OCI-LY1 (cell line): ENCODE measurements at regions not wholly inside any gene's neighbourhood (a gene's known extent, or its start where the extent isn't known, plus 50 kb on each side); places are given as distances from the start of the nearest gene placed in this dataset.

Experiments
- H2AFZ ChIP-seq: fragments of 200-600 bp; sonication (generic), shearing (Covaris generic); 2 replicates; pipeline ENCODE4 v1.6.0; 2014; ENCODE audit warnings: antibody characterized with exemption, mild to moderate bottlenecking, low read length
- H3F3A ChIP-seq: fragments of 200-600 bp; sonication (generic), shearing (Covaris generic); 2 replicates; pipeline ENCODE4 v1.6.0; 2014; ENCODE audit warnings: mild to moderate bottlenecking, antibody characterized with exemption, low read length, moderate library complexity; ENCODE audit not compliant: insufficient read depth
- H3K27ac ChIP-seq: fragments of 200-600 bp; sonication (generic); 2 replicates; pipeline ENCODE4 v1.5.1; 2014; ENCODE audit warnings: low read length, mixed run types, mild to moderate bottlenecking, low read depth; ENCODE audit not compliant: poor library complexity, severe bottlenecking
- H3K27me3 ChIP-seq: fragments of 200-600 bp; sonication (generic); 2 replicates; pipeline ENCODE4 v1.6.0; 2014; ENCODE audit warnings: antibody characterized with exemption, mild to moderate bottlenecking, low read length, moderate library complexity; ENCODE audit not compliant: insufficient read depth
- H3K36me3 ChIP-seq: fragments of 200-600 bp; sonication (generic); 2 replicates; pipeline ENCODE4 v1.6.1; 2014; ENCODE audit warnings: mild to moderate bottlenecking, antibody characterized with exemption, low read length, moderate library complexity, mixed read lengths; ENCODE audit not compliant: insufficient read depth
- H3K4me1 ChIP-seq: fragments of 200-600 bp; sonication (generic); 2 replicates; pipeline ENCODE4 v1.5.1; 2014; ENCODE audit warnings: mild to moderate bottlenecking, low read length, moderate library complexity; ENCODE audit not compliant: insufficient read depth, severe bottlenecking
- H3K4me2 ChIP-seq: fragments of 200-600 bp; sonication (generic), shearing (Covaris generic); 2 replicates; pipeline ENCODE4 v1.6.1; 2014; ENCODE audit warnings: low read length
- H3K4me3 ChIP-seq: fragments of 200-600 bp; sonication (generic); 2 replicates; pipeline ENCODE4 v1.5.1; 2014; ENCODE audit warnings: low read length, low read depth, mild to moderate bottlenecking, mixed read lengths; ENCODE audit not compliant: poor library complexity, severe bottlenecking
- H3K79me2 ChIP-seq: fragments of 200-600 bp; shearing (Covaris generic); 2 replicates; pipeline ENCODE4 v1.6.1; 2016; ENCODE audit warnings: mixed run types, low read length, mixed read lengths; ENCODE audit not compliant: insufficient read depth
- H3K9ac ChIP-seq: fragments of 200-600 bp; sonication (generic), shearing (Covaris generic); 2 replicates; pipeline ENCODE4 v1.6.1; 2014; ENCODE audit warnings: mild to moderate bottlenecking, low read length, mixed read lengths
- H3K9me2 ChIP-seq: fragments of 200-600 bp; sonication (generic), shearing (Covaris generic); 2 replicates; pipeline ENCODE4 v1.6.1; 2014; ENCODE audit warnings: low read depth, mild to moderate bottlenecking, low read length, mixed read lengths
- H3K9me3 ChIP-seq: fragments of 200-600 bp; shearing (Covaris generic); 2 replicates; pipeline ENCODE4 v1.6.1; 2014; ENCODE audit warnings: low read length, mixed read lengths
- H4K20me1 ChIP-seq: fragments of 200-600 bp; sonication (generic), shearing (Covaris generic); 2 replicates; pipeline ENCODE4 v1.6.0; 2016; ENCODE audit warnings: mild to moderate bottlenecking, low read length; ENCODE audit not compliant: insufficient read depth
- EZH2 ChIP-seq: fragments of 200-600 bp; sonication (generic), shearing (Covaris generic); IDR thresholded peaks from 2 replicates; pipeline ENCODE4 v1.8.0; 2017; ENCODE audit warnings: borderline replicate concordance, mixed run types, mild to moderate bottlenecking, antibody characterized with exemption, low read length, moderate library complexity, mixed read lengths
- TF ChIP-seq, protein P1 (sequence below): fragments of 200-600 bp; sonication (generic), shearing (Covaris generic); IDR thresholded peaks from 2 replicates; pipeline ENCODE4 v1.5.1; 2017; ENCODE audit warnings: mild to moderate bottlenecking, antibody characterized with exemption, low read length, moderate library complexity, mixed read lengths

DNA sequence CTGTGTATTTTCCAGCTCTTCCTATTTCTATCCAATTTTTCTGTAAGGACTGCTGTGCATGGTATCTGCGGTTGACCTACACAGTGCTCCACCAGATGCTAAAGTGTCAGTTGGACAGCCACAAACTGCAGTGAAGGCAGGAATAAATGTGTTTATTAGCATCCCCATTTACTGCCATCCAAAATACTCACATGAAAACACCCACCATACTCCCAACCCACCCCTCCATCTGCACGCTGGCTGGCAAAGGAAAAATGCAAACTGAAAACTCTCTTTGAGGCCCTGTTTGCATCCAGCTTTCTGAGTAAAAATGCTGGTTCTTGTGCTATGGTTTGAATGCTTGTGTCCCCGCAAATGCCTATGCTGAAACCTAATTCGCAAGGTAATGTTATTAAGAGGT lies 515.5 kb downstream of the ZNF385D start:
- H3K9me3 ChIP-seq, result no peaks in the 10 kb centered on the region
- no peak overlapping the region for H3K4me2 ChIP-seq
- no peak overlapping the region for H3K9ac ChIP-seq
- H3K27ac ChIP-seq, result no peak overlapping the region
- H3K9me2 ChIP-seq, result no peaks in the 10 kb centered on the region
- no peaks in the 10 kb centered on the region for H3K4me1 ChIP-seq
- no peaks in the 10 kb centered on the region for H3K79me2 ChIP-seq
- no peaks in the 10 kb centered on the region for H3F3A ChIP-seq
- H4K20me1 ChIP-seq, result no peaks in the 10 kb centered on the region
- no peaks in the 10 kb centered on the region for H3K27me3 ChIP-seq
- H3K4me3 ChIP-seq, result no peak overlapping the region
- TF ChIP-seq EZH2, result no peak
- TF ChIP-seq, protein P1, sequence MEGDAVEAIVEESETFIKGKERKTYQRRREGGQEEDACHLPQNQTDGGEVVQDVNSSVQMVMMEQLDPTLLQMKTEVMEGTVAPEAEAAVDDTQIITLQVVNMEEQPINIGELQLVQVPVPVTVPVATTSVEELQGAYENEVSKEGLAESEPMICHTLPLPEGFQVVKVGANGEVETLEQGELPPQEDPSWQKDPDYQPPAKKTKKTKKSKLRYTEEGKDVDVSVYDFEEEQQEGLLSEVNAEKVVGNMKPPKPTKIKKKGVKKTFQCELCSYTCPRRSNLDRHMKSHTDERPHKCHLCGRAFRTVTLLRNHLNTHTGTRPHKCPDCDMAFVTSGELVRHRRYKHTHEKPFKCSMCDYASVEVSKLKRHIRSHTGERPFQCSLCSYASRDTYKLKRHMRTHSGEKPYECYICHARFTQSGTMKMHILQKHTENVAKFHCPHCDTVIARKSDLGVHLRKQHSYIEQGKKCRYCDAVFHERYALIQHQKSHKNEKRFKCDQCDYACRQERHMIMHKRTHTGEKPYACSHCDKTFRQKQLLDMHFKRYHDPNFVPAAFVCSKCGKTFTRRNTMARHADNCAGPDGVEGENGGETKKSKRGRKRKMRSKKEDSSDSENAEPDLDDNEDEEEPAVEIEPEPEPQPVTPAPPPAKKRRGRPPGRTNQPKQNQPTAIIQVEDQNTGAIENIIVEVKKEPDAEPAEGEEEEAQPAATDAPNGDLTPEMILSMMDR, result no peak
- H3K36me3 ChIP-seq, result no peaks in the 10 kb centered on the region
- H2AFZ ChIP-seq, result no peak overlapping the region

GRCh38 chr3:21234933-21235332 lies 516.1 kb downstream of the ZNF385D start:
- Histone ChIP-seq H3K79me2 (no peaks in the 10 kb centered on the region), H4K20me1 (no peaks in the 10 kb centered on the region), H3K4me2 (no peak overlapping the region), H3K4me1 (no peaks in the 10 kb centered on the region), H3K36me3 (no peaks in the 10 kb centered on the region), H3K9me3 (no peaks in the 10 kb centered on the region), H3F3A (no peaks in the 10 kb centered on the region), H3K9ac (no peak overlapping the region), H3K9me2 (no peaks in the 10 kb centered on the region), H3K27ac (no peak overlapping the region), H2AFZ (no peak overlapping the region), H3K27me3 (no peaks in the 10 kb centered on the region), H3K4me3 (no peak overlapping the region)
- TF ChIP-seq, protein P1, result no peak
- TF ChIP-seq EZH2, result no peak

DNA sequence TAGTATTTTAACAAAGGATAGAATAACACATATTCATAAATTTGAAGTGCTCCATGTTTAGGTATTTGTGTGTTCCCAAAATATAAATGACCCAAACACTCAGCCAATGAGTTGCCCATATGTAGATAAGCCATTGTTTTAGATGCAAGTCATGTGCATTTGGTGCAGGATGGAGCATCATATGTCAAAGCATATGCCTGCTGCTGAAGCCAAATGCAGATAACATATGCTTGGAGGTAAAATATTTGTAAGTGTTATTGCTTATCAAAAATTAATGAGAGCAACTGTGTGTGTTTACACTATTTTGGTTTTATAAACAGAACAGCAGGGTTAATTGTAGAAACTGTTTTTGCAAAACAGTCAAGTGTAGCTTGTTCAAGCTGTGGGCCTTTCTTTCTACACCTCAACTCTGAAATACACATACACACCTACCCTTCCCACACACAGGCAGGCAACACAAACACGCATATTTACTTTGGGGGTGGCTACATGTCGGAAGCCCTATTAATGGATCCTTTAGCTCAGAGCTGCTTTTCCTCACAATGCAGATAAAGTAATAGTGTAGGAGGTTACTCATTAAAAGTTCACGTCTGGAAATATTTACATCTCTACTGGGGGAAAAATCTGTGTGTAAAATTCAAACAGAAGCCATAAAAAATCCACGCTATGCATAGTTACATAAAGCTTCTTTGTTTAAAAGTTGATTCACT lies 521.4 kb downstream of the ZNF385D start:
- H3K79me2 ChIP-seq, result no peaks in the 10 kb centered on the region
- no peaks in the 10 kb centered on the region for H3K27me3 ChIP-seq
- TF ChIP-seq, protein P1, result no peak
- no peak for TF ChIP-seq EZH2
- no peak overlapping the region for H3K4me2 ChIP-seq
- H3K9ac ChIP-seq, result no peak overlapping the region
- H3K27ac ChIP-seq, result no peak overlapping the region
- no peaks in the 10 kb centered on the region for H4K20me1 ChIP-seq
- no peaks in the 10 kb centered on the region for H3K9me2 ChIP-seq
- no peaks in the 10 kb centered on the region for H3F3A ChIP-seq
- no peak overlapping the region for H3K4me3 ChIP-seq
- H2AFZ ChIP-seq, result no peak overlapping the region
- H3K36me3 ChIP-seq, result no peaks in the 10 kb centered on the region
- H3K4me1 ChIP-seq, result no peaks in the 10 kb centered on the region
- no peaks in the 10 kb centered on the region for H3K9me3 ChIP-seq
